Endothelial cell of umbilical vein (primary cell): ENCODE measurements at regions not wholly inside any gene's neighbourhood (a gene's known extent, or its start where the extent isn't known, plus 50 kb on each side); places are given as distances from the start of the nearest gene placed in this dataset.

Experiments
- BruUV-seq: library from RNA; stranded (reverse); fragments of 400-500 nt; replicated peaks from 2 replicates; lab custom pipeline; 2021; lab: Mats Ljungman, UMichigan
- CTCF ChIA-PET: fragments of 300-600, 350-600 bp; sonication (Branson Sonifier 250); formaldehyde crosslinking; loops from one replicate; lab custom pipeline; 2021; ENCODE audit warnings: antibody characterized with exemption, inconsistent platforms; lab: Charles Lee
- POLR2A ChIA-PET: fragments of 300-600, 350-600 bp; sonication (Branson Sonifier 250); formaldehyde crosslinking; loops from one replicate; lab custom pipeline; 2021; ENCODE audit warnings: antibody characterized with exemption, inconsistent platforms; lab: Charles Lee
- DNase-seq: peaks from one replicate; pipeline ENCODE4 v3.0.0-alpha.2; 2011; ENCODE audit warnings: low read depth, low spot score
- FAIRE-seq: peaks from 2 replicates; lab custom pipeline; 2011; peaks lifted over from hg19 to GRCh38; lab: Jason Lieb, UNC
- H2AFZ ChIP-seq: 2 replicates; pipeline ENCODE4 v1.6.0; 2012; ENCODE audit warnings: low read depth, low read length, control low read depth, inconsistent platforms
- H3K27ac ChIP-seq: 2 replicates; pipeline ENCODE4 v1.5.1; 2011; ENCODE audit warnings: low read depth, mild to moderate bottlenecking, control low read depth, low read length, moderate library complexity; ENCODE audit not compliant: insufficient read depth
- H3K27me3 ChIP-seq, 2 experiments: 2 replicates each; pipeline versions ENCODE4 v1.6.0 to v1.6.1; 2011; ENCODE audit warnings: low read length in 2 of 2, mixed read lengths in 1 of 2; ENCODE audit not compliant: control insufficient read depth in 2 of 2, insufficient read depth in 2 of 2
- H3K36me3 ChIP-seq, 2 experiments: 2 replicates in 1 of 2; 3 replicates in 1 of 2; pipeline ENCODE4 v1.5.1; 2011; ENCODE audit warnings: low read length in 2 of 2, mild to moderate bottlenecking in 1 of 2, moderate library complexity in 1 of 2; ENCODE audit not compliant: control insufficient read depth in 2 of 2, insufficient read depth in 2 of 2; ENCODE audit errors: extremely low read depth in 1 of 2
- H3K4me1 ChIP-seq: 3 replicates; pipeline ENCODE4 v1.5.1; 2011; ENCODE audit warnings: mild to moderate bottlenecking, low read length; ENCODE audit not compliant: control insufficient read depth, insufficient read depth; ENCODE audit errors: extremely low read depth
- H3K4me2 ChIP-seq: 2 replicates; pipeline ENCODE4 v1.6.1; 2011; ENCODE audit warnings: low read length, control low read depth, mixed read lengths; ENCODE audit not compliant: insufficient read depth
- H3K4me3 ChIP-seq, 3 experiments: fragments of 200-600 bp in 1 of 3; sonication (generic), shearing (Covaris generic) in 1 of 3; replicated peaks in 1 of 3; 2 replicates each; pipeline ENCODE4 v1.5.1; 2011 to 2016; ENCODE audit warnings: control low read depth in 3 of 3, low read length in 3 of 3, mild to moderate bottlenecking in 2 of 3, inconsistent platforms in 1 of 3, low read depth in 1 of 3, moderate library complexity in 1 of 3; ENCODE audit not compliant: insufficient read depth in 1 of 3
- H3K79me2 ChIP-seq: 2 replicates; pipeline ENCODE4 v1.6.0; 2012; ENCODE audit warnings: low read length, inconsistent platforms; ENCODE audit not compliant: control insufficient read depth, insufficient read depth
- H3K9ac ChIP-seq: replicated peaks from 2 replicates; pipeline ENCODE3; 2011; ENCODE audit warnings: low read length, control low read depth; ENCODE audit not compliant: insufficient read depth; ENCODE audit errors: extremely low read depth
- H3K9me1 ChIP-seq: replicated peaks from 3 replicates; pipeline ENCODE4 v1.6.0; 2011; ENCODE audit warnings: mild to moderate bottlenecking, low read length; ENCODE audit not compliant: control insufficient read depth, insufficient read depth; ENCODE audit errors: extremely low read depth
- H3K9me3 ChIP-seq: replicated peaks from 2 replicates; pipeline ENCODE4 v1.5.1; 2012; ENCODE audit warnings: low read length, inconsistent platforms; ENCODE audit not compliant: control insufficient read depth, insufficient read depth
- H4K20me1 ChIP-seq: replicated peaks from 2 replicates; pipeline ENCODE3; 2011; ENCODE audit warnings: mild to moderate bottlenecking, low read length; ENCODE audit not compliant: control insufficient read depth, insufficient read depth; ENCODE audit errors: extremely low read depth
- EZH2 ChIP-seq: IDR thresholded peaks from 2 replicates; pipeline ENCODE4 v1.6.1; 2012; ENCODE audit warnings: borderline replicate concordance, low read depth, mild to moderate bottlenecking, moderate library complexity, low read length, inconsistent platforms; ENCODE audit not compliant: severe bottlenecking
- FOS ChIP-seq: IDR thresholded peaks from 2 replicates; pipeline ENCODE4 v1.6.1; 2011; ENCODE audit warnings: mild to moderate bottlenecking, low read length, moderate library complexity, borderline replicate concordance; ENCODE audit not compliant: insufficient read depth
- GATA2 ChIP-seq: IDR thresholded peaks from 2 replicates; pipeline ENCODE4 v1.7.0; 2011; ENCODE audit warnings: low read depth, mild to moderate bottlenecking, moderate library complexity, mixed read lengths, low read length; ENCODE audit not compliant: insufficient read length, insufficient read depth
- JUN ChIP-seq: IDR thresholded peaks from 2 replicates; pipeline ENCODE4 v1.6.1; 2011; ENCODE audit warnings: borderline replicate concordance, low read depth; ENCODE audit not compliant: insufficient read length, insufficient read depth
- MYC ChIP-seq: IDR thresholded peaks from one replicate; pipeline ENCODE4 v1.6.1; 2011; ENCODE audit warnings: mild to moderate bottlenecking, low read depth, low read length
- POLR2A ChIP-seq: IDR thresholded peaks from 2 replicates; pipeline ENCODE4 v1.6.1; 2012; ENCODE audit warnings: low read depth, mild to moderate bottlenecking, control low read depth, low read length
- POLR2AphosphoS5 ChIP-seq: IDR thresholded peaks from 2 replicates; pipeline ENCODE4 v1.6.1; 2012; ENCODE audit warnings: low read depth, mild to moderate bottlenecking, control low read depth, low read length, moderate library complexity; ENCODE audit not compliant: insufficient read depth
- dilution Hi-C: fragments of 300-500 bp; cut with MboI; formaldehyde crosslinking; loops from one replicate; pipeline ENCODE4 v1.15.0; 2019; ENCODE audit warnings: low sequenced_read_pairs; ENCODE audit not compliant: extremely low pct_ligation_motif_present
- intact Hi-C: fragments of 100-400 bp; cut with micrococcal nuclease; formaldehyde crosslinking; loops from one replicate; pipeline ENCODE4 v1.10.0; 2022
- TF ChIP-seq, protein P1 (sequence below), 2 donors: IDR thresholded peaks; 1 replicate in 1 of 2; 2 replicates in 1 of 2; pipeline ENCODE4 v1.5.1; 2011; ENCODE audit warnings: low read length in 2 of 2, mild to moderate bottlenecking in 2 of 2, moderate library complexity in 2 of 2, control low read depth in 1 of 2, inconsistent platforms in 1 of 2, low read depth in 1 of 2; ENCODE audit not compliant: insufficient read depth in 1 of 2; ENCODE audit errors: extremely low read depth in 1 of 2
- TF ChIP-seq, protein P2 (sequence below): IDR thresholded peaks from 2 replicates; pipeline ENCODE4 v1.6.1; 2011; ENCODE audit not compliant: insufficient read depth, insufficient read length

DNA sequence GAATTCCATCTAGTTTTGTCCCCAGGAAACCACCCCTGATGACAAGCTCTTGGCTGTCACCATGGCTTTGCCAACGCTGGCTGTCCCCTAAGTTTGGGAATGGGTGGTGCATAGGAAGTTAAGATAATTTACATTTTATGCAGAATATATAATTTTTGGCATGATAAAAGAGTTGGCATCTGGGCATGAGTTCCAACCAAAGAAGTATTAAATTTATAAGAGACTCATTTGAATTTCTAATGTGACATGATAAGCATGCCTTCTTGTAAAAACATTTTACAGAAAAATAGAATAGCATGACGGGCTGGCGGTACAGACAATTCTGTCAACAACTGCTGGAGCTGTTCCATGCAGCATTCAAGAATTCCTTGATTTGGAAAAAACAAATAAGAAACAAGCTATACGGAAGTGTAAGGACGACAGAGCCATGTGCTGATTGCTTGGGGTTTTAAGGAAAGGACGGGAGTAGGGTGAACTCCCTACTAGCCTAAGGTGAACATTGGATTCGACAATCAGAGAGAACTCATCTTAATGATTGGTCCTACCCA lies 106.8 kb upstream of the C1orf21 start:
- no peak overlapping the region for H3K4me2 ChIP-seq
- FAIRE-seq, result no peak
- no peaks in the 10 kb centered on the region for H3K79me2 ChIP-seq
- H3K27ac ChIP-seq, result no peak overlapping the region
- no peak overlapping the region for H2AFZ ChIP-seq
- intact Hi-C loops, result no loop called here
- no peaks in the 10 kb centered on the region for H3K4me1 ChIP-seq
- no peaks in the 10 kb centered on the region for H3K9me1 ChIP-seq
- no TSS peak for BruUV-seq
- dilution Hi-C loops, result no loop called here
- H3K9me3 ChIP-seq, result no peaks in the 10 kb centered on the region
- H3K9ac ChIP-seq, result no peak overlapping the region
- H3K27me3 ChIP-seq, result no peaks in the 10 kb centered on the region
- DNase-seq, result no peak
- no peaks in the 10 kb centered on the region for H3K36me3 ChIP-seq
- no peak overlapping the region for H3K4me3 ChIP-seq
- ChIA-PET POLR2A (no interaction called here), CTCF (no interaction called here)
- H4K20me1 ChIP-seq, result no peaks in the 10 kb centered on the region
- TF ChIP-seq GATA2 (no peak), POLR2AphosphoS5 (no peak)
- TF ChIP-seq, protein P1, sequence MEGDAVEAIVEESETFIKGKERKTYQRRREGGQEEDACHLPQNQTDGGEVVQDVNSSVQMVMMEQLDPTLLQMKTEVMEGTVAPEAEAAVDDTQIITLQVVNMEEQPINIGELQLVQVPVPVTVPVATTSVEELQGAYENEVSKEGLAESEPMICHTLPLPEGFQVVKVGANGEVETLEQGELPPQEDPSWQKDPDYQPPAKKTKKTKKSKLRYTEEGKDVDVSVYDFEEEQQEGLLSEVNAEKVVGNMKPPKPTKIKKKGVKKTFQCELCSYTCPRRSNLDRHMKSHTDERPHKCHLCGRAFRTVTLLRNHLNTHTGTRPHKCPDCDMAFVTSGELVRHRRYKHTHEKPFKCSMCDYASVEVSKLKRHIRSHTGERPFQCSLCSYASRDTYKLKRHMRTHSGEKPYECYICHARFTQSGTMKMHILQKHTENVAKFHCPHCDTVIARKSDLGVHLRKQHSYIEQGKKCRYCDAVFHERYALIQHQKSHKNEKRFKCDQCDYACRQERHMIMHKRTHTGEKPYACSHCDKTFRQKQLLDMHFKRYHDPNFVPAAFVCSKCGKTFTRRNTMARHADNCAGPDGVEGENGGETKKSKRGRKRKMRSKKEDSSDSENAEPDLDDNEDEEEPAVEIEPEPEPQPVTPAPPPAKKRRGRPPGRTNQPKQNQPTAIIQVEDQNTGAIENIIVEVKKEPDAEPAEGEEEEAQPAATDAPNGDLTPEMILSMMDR (IDR thresholded peaks at IDR 0.05; ENCODE audit: extremely low read depth in 1 of 2, insufficient read depth in 1 of 2, low read depth in 1 of 2, low read length in 2 of 2), result no peak
- TF ChIP-seq, protein P2, sequence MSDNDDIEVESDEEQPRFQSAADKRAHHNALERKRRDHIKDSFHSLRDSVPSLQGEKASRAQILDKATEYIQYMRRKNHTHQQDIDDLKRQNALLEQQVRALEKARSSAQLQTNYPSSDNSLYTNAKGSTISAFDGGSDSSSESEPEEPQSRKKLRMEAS, result no peak

DNA sequence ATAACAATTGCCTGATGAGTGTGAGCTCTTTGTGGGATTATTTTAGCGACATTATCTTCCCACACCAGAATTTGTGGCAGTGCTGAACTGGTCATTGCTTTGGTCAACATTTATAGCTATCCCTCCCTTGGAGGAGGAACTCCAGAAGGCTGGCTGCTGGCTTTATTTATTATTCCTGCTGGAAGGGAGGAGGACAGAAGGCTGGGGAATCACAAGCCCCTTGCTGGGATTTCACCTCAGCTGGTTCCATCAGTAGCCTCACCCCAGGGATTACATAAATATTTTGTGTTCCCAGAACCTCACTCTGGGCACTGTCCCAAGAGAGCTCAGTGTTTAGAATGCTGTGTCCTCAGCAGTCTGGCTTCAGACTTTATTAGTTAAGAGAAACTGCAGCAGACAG lies 102.8 kb upstream of the C1orf21 start:
- intact Hi-C loops (no loop called here), dilution Hi-C loops (no loop called here)
- no peaks in the 10 kb centered on the region for H4K20me1 ChIP-seq
- ChIA-PET POLR2A (no interaction called here), CTCF (interaction anchor here (0.8 to 1.0 kb wide), 2 partner anchors 13 to 65 kb away, joined by 3 read pairs; no protein-coding TSS in a partner anchor)
- DNase-seq (no peak), FAIRE-seq (no peak)
- no peaks in the 10 kb centered on the region for H3K79me2 ChIP-seq
- no peak overlapping the region for H3K9ac ChIP-seq
- H3K36me3 ChIP-seq, result no peaks in the 10 kb centered on the region
- BruUV-seq, result no TSS peak
- H3K27me3 ChIP-seq, result no peaks in the 10 kb centered on the region
- H3K9me1 ChIP-seq, result no peaks in the 10 kb centered on the region
- no peak overlapping the region for H2AFZ ChIP-seq
- no peak overlapping the region for H3K27ac ChIP-seq
- no peak overlapping the region for H3K4me2 ChIP-seq
- H3K4me1 ChIP-seq, result no peaks in the 10 kb centered on the region
- TF ChIP-seq POLR2AphosphoS5 (no peak), GATA2 (no peak), MYC (no peak), EZH2 (no peak), POLR2A (no peak), JUN (no peak), FOS (no peak)
- TF ChIP-seq, protein P2, result no peak
- TF ChIP-seq, protein P1 (IDR thresholded peaks at IDR 0.05; ENCODE audit: extremely low read depth in 1 of 2, insufficient read depth in 1 of 2, low read depth in 1 of 2, low read length in 2 of 2), result no peak
- no peaks in the 10 kb centered on the region for H3K9me3 ChIP-seq
- no peak overlapping the region for H3K4me3 ChIP-seq
